GM12878 (cell line): ENCODE measurements at regions not wholly inside any gene's neighbourhood (a gene's known extent, or its start where the extent isn't known, plus 50 kb on each side); places are given as distances from the start of the nearest gene placed in this dataset.

ENCODE experiments used
- ATAC-seq: fragments of 200-7000 bp; cut with Tn5 transposase; 3 replicates; pipeline ENCODE4 v1.9.1; 2020; ENCODE audit warnings: mild to moderate bottlenecking, moderate library complexity
- BruUV-seq: library from RNA; stranded (reverse); fragments of 400-500 nt; replicated peaks from 2 replicates; lab custom pipeline; 2021; lab: Mats Ljungman, UMichigan
- CTCF ChIA-PET: fragments of 300-600 bp; sonication (Branson Sonifier 250); formaldehyde crosslinking; extraction: SDS; loops from one replicate; lab custom pipeline; 2021; ENCODE audit warnings: inconsistent platforms; lab: Yijun Ruan, JAX
- POLR2A ChIA-PET: fragments of 350-600 bp; formaldehyde crosslinking; extraction: SDS; loops from one replicate; lab custom pipeline; 2021; ENCODE audit warnings: inconsistent platforms; lab: Charles Lee
- RAD21 ChIA-PET: fragments of 300-600 bp; sonication (Branson Sonifier 250); formaldehyde crosslinking; loops from one replicate; lab custom pipeline; 2023; ENCODE audit warnings: antibody characterized with exemption; ENCODE audit not compliant: unreplicated experiment; lab: Charles Lee
- SMC1A ChIA-PET: fragments of 300-600 bp; sonication (Branson Sonifier 250); formaldehyde crosslinking; loops from one replicate; lab custom pipeline; 2023; ENCODE audit not compliant: unreplicated experiment, uncharacterized antibody; lab: Charles Lee
- DNase-seq: peaks from one replicate; pipeline ENCODE4 v3.0.0-alpha.2; 2011; ENCODE audit warnings: low read depth, low spot score
- FAIRE-seq: peaks from 3 replicates; lab custom pipeline; 2011; peaks lifted over from hg19 to GRCh38; lab: Jason Lieb, UNC
- H2AFZ ChIP-seq: 2 replicates; pipeline ENCODE4 v1.6.0; 2011; ENCODE audit warnings: low read depth, low read length, control low read depth; ENCODE audit not compliant: control insufficient read depth
- H3K27ac ChIP-seq: 2 replicates; pipeline ENCODE4 v1.5.1; 2011; ENCODE audit warnings: control low read depth; ENCODE audit not compliant: control insufficient read depth, insufficient read depth
- H3K27me3 ChIP-seq, 2 experiments: replicated peaks in 1 of 2; 2 replicates each; pipeline versions ENCODE4 v1.6.0 to v1.6.1; 2011; ENCODE audit warnings: low read length in 1 of 2; ENCODE audit not compliant: control insufficient read depth in 2 of 2, insufficient read depth in 2 of 2
- H3K36me3 ChIP-seq, 2 experiments: 2 replicates each; pipeline ENCODE4 v1.5.1; 2011; ENCODE audit warnings: low read length in 1 of 2; ENCODE audit not compliant: control insufficient read depth in 2 of 2, insufficient read depth in 2 of 2
- H3K4me1 ChIP-seq: 2 replicates; pipeline ENCODE4 v1.6.1; 2011; ENCODE audit warnings: mild to moderate bottlenecking, low read length, moderate library complexity, mixed read lengths; ENCODE audit not compliant: control insufficient read depth, insufficient read depth
- H3K4me2 ChIP-seq: 2 replicates; pipeline ENCODE4 v1.6.0; 2011; ENCODE audit warnings: control low read depth; ENCODE audit not compliant: control insufficient read depth, insufficient read depth
- H3K4me3 ChIP-seq: fragments of 200-600 bp; sonication (generic); 2 replicates; pipeline ENCODE4 v1.5.1; 2016
- H3K79me2 ChIP-seq: 2 replicates; pipeline ENCODE4 v1.6.0; 2011; ENCODE audit warnings: low read length; ENCODE audit not compliant: control insufficient read depth, insufficient read depth
- H3K9ac ChIP-seq: 2 replicates; pipeline ENCODE4 v1.8.0; 2011; ENCODE audit warnings: low read length, control low read depth, mixed read lengths; ENCODE audit not compliant: control insufficient read depth, insufficient read depth
- H3K9me3 ChIP-seq: replicated peaks from 3 replicates; pipeline ENCODE4 v1.5.1; 2011; ENCODE audit warnings: mild to moderate bottlenecking, low read length; ENCODE audit not compliant: control insufficient read depth, insufficient read depth
- H4K20me1 ChIP-seq: 2 replicates; pipeline ENCODE4 v1.6.0; 2011; ENCODE audit not compliant: control insufficient read depth, insufficient read depth
- ASH2L ChIP-seq: fragments of 300-600, 200-600 bp; sonication (generic); IDR thresholded peaks from 2 replicates; pipeline ENCODE4 v1.6.1; 2017; ENCODE audit warnings: low read depth, mild to moderate bottlenecking, borderline replicate concordance
- BACH1 ChIP-seq: fragments of 450-650 bp; IDR thresholded peaks from 2 replicates; pipeline ENCODE4 v1.6.1; 2017; ENCODE audit warnings: mild to moderate bottlenecking, borderline replicate concordance
- CREB1 ChIP-seq: IDR thresholded peaks from 2 replicates; pipeline ENCODE4 v1.6.1; 2012; ENCODE audit warnings: low read depth, mild to moderate bottlenecking, inconsistent platforms
- ELK1 ChIP-seq: IDR thresholded peaks from 2 replicates; pipeline ENCODE4 v1.6.1; 2012; ENCODE audit warnings: low read depth, low read length, improper control_type of control experiment
- HCFC1 ChIP-seq: fragments of 150-350 bp; IDR thresholded peaks from 2 replicates; pipeline ENCODE4 v1.6.1; 2014; ENCODE audit warnings: low read length
- HDAC6 ChIP-seq: fragments of 200-600 bp; sonication (generic); IDR thresholded peaks from one replicate; pipeline ENCODE4 v1.8.0; 2017; ENCODE audit warnings: antibody characterized with exemption; ENCODE audit not compliant: unreplicated experiment
- MYC ChIP-seq: IDR thresholded peaks from 2 replicates; pipeline ENCODE4 v1.6.1; 2011; ENCODE audit warnings: mild to moderate bottlenecking, low read length, moderate library complexity, inconsistent platforms; ENCODE audit not compliant: insufficient read depth, insufficient replicate concordance, insufficient read length, severe bottlenecking
- NFIC ChIP-seq: IDR thresholded peaks from 2 replicates; pipeline ENCODE4 v1.6.1; 2012; ENCODE audit warnings: low read depth, mild to moderate bottlenecking, inconsistent platforms, low read length, moderate library complexity
- SRF ChIP-seq, 2 experiments: IDR thresholded peaks; 2 replicates each; pipeline ENCODE4 v1.6.1; 2011; ENCODE audit warnings: low read depth in 2 of 2, low read length in 2 of 2, mild to moderate bottlenecking in 1 of 2, moderate library complexity in 1 of 2
- ZBTB4 ChIP-seq: fragments of 450-650 bp; formaldehyde crosslinking; IDR thresholded peaks from 2 replicates; pipeline ENCODE4 v1.4.0; 2022; ENCODE audit warnings: mild to moderate bottlenecking, moderate library complexity
- ZNF24 ChIP-seq: fragments of 450-650 bp; IDR thresholded peaks from 2 replicates; pipeline ENCODE4 v1.6.1; 2017; ENCODE audit warnings: antibody characterized with exemption, mild to moderate bottlenecking
- ZSCAN29 ChIP-seq: fragments of 450-650 bp; IDR thresholded peaks from 2 replicates; pipeline ENCODE4 v1.6.1; 2017; ENCODE audit warnings: mild to moderate bottlenecking, moderate library complexity
- WGBS: methylation state at CpG from one replicate; pipeline ENCODE4 v1.1.6; 2016; ENCODE audit warnings: low lambda C conversion rate; ENCODE audit not compliant: insufficient replicate concordance, insufficient coverage; ENCODE audit errors: missing lambda C conversion rate; 5-methylcytosine and 5-hydroxymethylcytosine counted together
- in situ Hi-C: fragments of 300-500 bp; cut with MboI; formaldehyde crosslinking; loops from 9 replicates; pipeline ENCODE4 v1.14.3; 2018; ENCODE audit warnings: mixed read lengths
- intact Hi-C: fragments of 100-400 bp; cut with micrococcal nuclease; formaldehyde crosslinking; loops from one replicate; pipeline ENCODE4 v1.14.2; 2022; ENCODE audit not compliant: unreplicated experiment
- TF ChIP-seq, protein P1 (sequence below): IDR thresholded peaks from 2 replicates; pipeline ENCODE4 v1.6.1; 2012; ENCODE audit warnings: low read depth, low read length, improper control_type of control experiment

DNA sequence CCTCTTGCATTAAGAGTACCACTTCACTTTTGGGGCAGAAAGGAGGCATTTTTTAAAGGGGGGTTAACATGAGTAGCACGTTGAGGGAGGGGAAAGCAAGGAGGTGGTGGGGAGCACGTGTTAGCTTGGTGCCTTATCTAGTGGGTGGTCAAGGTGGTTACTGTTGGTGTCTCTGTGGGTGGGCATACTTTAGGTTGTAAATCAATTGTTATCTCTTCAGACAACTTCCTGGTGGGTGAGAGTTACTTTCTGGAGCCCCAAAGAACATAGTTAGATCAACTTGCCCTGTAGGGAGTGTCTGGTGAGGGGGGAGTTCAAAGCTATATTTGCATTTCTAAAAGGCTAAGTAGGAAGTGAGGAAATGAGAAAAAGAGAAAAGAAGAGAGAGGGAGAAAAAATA, 297.7 kb upstream of the CLNK start (continued):
- TF ChIP-seq ZSCAN29 (no peak), HDAC6 (no peak)

- no peak overlapping the region for H2AFZ ChIP-seq
- intact Hi-C loops = no loop called here
- H3K79me2 ChIP-seq = no peaks in the 10 kb centered on the region
- no peaks in the 10 kb centered on the region for H3K36me3 ChIP-seq
- H3K4me1 ChIP-seq = no peaks in the 10 kb centered on the region
- H3K27ac ChIP-seq = no peak overlapping the region
- H3K9ac ChIP-seq = no peak overlapping the region
- WGBS = 100% methylated on average over 1 of the region's 1 CpG
- no peak for TF ChIP-seq BACH1
- TF ChIP-seq HCFC1 = no peak
- no peak for TF ChIP-seq ZNF24
- no peak for TF ChIP-seq CREB1
- no peak for TF ChIP-seq MYC
- no peak for TF ChIP-seq ELK1
- no peak for TF ChIP-seq ZBTB4 (CRISPR knock-in tag)
- no peak for TF ChIP-seq ASH2L
- no peak for TF ChIP-seq SRF (IDR thresholded peaks at IDR 0.05; ENCODE audit: low read depth in 2 of 2, low read length in 2 of 2)
- TF ChIP-seq NFIC = no peak
- TF ChIP-seq, protein P1, sequence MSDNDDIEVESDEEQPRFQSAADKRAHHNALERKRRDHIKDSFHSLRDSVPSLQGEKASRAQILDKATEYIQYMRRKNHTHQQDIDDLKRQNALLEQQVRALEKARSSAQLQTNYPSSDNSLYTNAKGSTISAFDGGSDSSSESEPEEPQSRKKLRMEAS = no peak
- ChIA-PET RAD21 (no interaction called here), CTCF (no interaction called here), POLR2A (no interaction called here), SMC1A (no interaction called here)
- ATAC-seq (no peak), DNase-seq (no peak), FAIRE-seq (no peak)
- in situ Hi-C loops = no loop called here
- H4K20me1 ChIP-seq = no peaks in the 10 kb centered on the region
- no peaks in the 10 kb centered on the region; the same call in 2 of the 3 replicates for H3K9me3 ChIP-seq
- no peak overlapping the region for H3K4me2 ChIP-seq
- no peak overlapping the region for H3K4me3 ChIP-seq
- no TSS peak for BruUV-seq
- no peaks in the 10 kb centered on the region for H3K27me3 ChIP-seq
Observed at GRCh38 chr4:10981576-10981975, 297.0 kb upstream of the CLNK start.
